ENCODE measurements at regions not wholly inside any gene's neighbourhood (a gene's known extent, or its start where the extent isn't known, plus 50 kb on each side); places are given as distances from the start of the nearest gene placed in this dataset.

DNA sequence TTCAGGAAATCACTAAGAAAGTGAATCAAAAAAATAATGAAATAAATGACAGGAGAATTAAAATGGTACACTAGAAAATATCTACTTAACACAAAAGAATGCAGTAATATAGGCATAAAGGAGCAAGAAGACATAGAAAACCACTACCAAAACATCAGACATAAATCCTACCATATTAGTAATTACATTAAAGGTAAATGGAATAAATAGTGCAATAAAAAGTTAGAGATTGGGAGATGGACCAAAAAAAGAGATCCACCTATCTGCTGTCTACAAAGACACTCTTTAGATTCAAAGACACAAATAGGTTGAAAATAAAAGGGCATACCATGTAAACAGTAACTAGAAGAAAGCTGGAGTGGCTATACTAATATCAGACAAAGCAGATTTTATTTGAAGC is 167.0 kb upstream of the SAMSN1 start:
- TF ChIP-seq, protein P1, sequence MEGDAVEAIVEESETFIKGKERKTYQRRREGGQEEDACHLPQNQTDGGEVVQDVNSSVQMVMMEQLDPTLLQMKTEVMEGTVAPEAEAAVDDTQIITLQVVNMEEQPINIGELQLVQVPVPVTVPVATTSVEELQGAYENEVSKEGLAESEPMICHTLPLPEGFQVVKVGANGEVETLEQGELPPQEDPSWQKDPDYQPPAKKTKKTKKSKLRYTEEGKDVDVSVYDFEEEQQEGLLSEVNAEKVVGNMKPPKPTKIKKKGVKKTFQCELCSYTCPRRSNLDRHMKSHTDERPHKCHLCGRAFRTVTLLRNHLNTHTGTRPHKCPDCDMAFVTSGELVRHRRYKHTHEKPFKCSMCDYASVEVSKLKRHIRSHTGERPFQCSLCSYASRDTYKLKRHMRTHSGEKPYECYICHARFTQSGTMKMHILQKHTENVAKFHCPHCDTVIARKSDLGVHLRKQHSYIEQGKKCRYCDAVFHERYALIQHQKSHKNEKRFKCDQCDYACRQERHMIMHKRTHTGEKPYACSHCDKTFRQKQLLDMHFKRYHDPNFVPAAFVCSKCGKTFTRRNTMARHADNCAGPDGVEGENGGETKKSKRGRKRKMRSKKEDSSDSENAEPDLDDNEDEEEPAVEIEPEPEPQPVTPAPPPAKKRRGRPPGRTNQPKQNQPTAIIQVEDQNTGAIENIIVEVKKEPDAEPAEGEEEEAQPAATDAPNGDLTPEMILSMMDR (conservative IDR thresholded peaks at IDR 0.05 in 1 of 2, IDR thresholded peaks at IDR 0.05 in 1 of 2; ENCODE audit: extremely low read depth in 1 of 2, insufficient read depth in 1 of 2, low read depth in 1 of 2, low read length in 2 of 2) = no peak
- TF ChIP-seq EZH2 (IDR thresholded peaks at IDR 0.05; ENCODE audit: borderline replicate concordance, low read length) = no peak

Measured in mammary epithelial cell (primary cell).